ENCODE measurements at regions not wholly inside any gene's neighbourhood (a gene's known extent, or its start where the extent isn't known, plus 50 kb on each side); places are given as distances from the start of the nearest gene placed in this dataset.

DNA sequence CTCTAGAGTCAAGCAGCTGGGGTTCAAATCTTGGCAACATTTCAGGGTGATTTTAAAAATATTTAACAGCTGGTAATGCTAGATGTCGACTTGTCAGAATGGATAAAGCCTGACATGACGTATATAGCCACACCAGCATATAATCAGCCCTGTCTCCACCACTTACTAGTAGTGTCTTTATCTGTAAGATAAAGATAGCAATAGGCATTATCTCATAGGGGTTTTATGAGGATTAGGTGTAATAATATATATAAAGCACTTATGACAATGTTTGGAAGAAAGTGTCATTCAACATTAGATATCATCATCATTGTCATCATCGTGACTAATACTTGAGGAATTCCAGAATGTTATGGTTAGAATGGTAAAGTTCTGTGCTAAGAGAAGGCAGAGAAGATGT lies 369.0 kb upstream of the CWC22 start:
- TF ChIP-seq, protein P1, sequence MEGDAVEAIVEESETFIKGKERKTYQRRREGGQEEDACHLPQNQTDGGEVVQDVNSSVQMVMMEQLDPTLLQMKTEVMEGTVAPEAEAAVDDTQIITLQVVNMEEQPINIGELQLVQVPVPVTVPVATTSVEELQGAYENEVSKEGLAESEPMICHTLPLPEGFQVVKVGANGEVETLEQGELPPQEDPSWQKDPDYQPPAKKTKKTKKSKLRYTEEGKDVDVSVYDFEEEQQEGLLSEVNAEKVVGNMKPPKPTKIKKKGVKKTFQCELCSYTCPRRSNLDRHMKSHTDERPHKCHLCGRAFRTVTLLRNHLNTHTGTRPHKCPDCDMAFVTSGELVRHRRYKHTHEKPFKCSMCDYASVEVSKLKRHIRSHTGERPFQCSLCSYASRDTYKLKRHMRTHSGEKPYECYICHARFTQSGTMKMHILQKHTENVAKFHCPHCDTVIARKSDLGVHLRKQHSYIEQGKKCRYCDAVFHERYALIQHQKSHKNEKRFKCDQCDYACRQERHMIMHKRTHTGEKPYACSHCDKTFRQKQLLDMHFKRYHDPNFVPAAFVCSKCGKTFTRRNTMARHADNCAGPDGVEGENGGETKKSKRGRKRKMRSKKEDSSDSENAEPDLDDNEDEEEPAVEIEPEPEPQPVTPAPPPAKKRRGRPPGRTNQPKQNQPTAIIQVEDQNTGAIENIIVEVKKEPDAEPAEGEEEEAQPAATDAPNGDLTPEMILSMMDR (IDR thresholded peaks at IDR 0.05; ENCODE audit: insufficient read depth, low read length), result no peak
- TF ChIP-seq SPI1 (IDR thresholded peaks at IDR 0.05; ENCODE audit: borderline replicate concordance, low read depth), result no peak
- TF ChIP-seq, protein P2, sequence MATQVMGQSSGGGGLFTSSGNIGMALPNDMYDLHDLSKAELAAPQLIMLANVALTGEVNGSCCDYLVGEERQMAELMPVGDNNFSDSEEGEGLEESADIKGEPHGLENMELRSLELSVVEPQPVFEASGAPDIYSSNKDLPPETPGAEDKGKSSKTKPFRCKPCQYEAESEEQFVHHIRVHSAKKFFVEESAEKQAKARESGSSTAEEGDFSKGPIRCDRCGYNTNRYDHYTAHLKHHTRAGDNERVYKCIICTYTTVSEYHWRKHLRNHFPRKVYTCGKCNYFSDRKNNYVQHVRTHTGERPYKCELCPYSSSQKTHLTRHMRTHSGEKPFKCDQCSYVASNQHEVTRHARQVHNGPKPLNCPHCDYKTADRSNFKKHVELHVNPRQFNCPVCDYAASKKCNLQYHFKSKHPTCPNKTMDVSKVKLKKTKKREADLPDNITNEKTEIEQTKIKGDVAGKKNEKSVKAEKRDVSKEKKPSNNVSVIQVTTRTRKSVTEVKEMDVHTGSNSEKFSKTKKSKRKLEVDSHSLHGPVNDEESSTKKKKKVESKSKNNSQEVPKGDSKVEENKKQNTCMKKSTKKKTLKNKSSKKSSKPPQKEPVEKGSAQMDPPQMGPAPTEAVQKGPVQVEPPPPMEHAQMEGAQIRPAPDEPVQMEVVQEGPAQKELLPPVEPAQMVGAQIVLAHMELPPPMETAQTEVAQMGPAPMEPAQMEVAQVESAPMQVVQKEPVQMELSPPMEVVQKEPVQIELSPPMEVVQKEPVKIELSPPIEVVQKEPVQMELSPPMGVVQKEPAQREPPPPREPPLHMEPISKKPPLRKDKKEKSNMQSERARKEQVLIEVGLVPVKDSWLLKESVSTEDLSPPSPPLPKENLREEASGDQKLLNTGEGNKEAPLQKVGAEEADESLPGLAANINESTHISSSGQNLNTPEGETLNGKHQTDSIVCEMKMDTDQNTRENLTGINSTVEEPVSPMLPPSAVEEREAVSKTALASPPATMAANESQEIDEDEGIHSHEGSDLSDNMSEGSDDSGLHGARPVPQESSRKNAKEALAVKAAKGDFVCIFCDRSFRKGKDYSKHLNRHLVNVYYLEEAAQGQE (IDR thresholded peaks at IDR 0.05; ENCODE audit: insufficient replicate concordance, low read depth), result no peak
